Ishikawa (cell line): ENCODE measurements at regions not wholly inside any gene's neighbourhood (a gene's known extent, or its start where the extent isn't known, plus 50 kb on each side); places are given as distances from the start of the nearest gene placed in this dataset.

ENCODE experiments used
- CEBPB ChIP-seq: IDR thresholded peaks from 2 replicates; pipeline ENCODE4 v1.6.1; 2012
- CREB1 ChIP-seq: IDR thresholded peaks from 2 replicates; pipeline ENCODE4 v1.6.1; 2012; ENCODE audit warnings: low read depth
- EGR1 ChIP-seq: IDR thresholded peaks from 2 replicates; pipeline ENCODE4 v1.6.1; 2012
- EP300 ChIP-seq: IDR thresholded peaks from 2 replicates; pipeline ENCODE4 v1.6.1; 2012; ENCODE audit warnings: borderline replicate concordance
- FOXM1 ChIP-seq: IDR thresholded peaks from 2 replicates; pipeline ENCODE4 v1.6.1; 2012; ENCODE audit warnings: low read depth, borderline replicate concordance
- MAX ChIP-seq: IDR thresholded peaks from 2 replicates; pipeline ENCODE4 v1.6.1; 2012
- NFIC ChIP-seq: IDR thresholded peaks from 2 replicates; pipeline ENCODE4 v1.6.1; 2012
- RAD21 ChIP-seq: IDR thresholded peaks from 2 replicates; pipeline ENCODE4 v1.6.1; 2012; ENCODE audit warnings: low read depth
- REST ChIP-seq: IDR thresholded peaks from 2 replicates; pipeline ENCODE4 v1.6.1; 2012; ENCODE audit warnings: low read depth, mild to moderate bottlenecking
- TAF1 ChIP-seq: IDR thresholded peaks from 2 replicates; pipeline ENCODE4 v1.6.1; 2012; ENCODE audit warnings: low read depth, mild to moderate bottlenecking
- TCF12 ChIP-seq: IDR thresholded peaks from 2 replicates; pipeline ENCODE4 v1.6.1; 2012; ENCODE audit warnings: low read depth
- TEAD4 ChIP-seq: IDR thresholded peaks from 2 replicates; pipeline ENCODE4 v1.6.1; 2012
- YY1 ChIP-seq: IDR thresholded peaks from 2 replicates; pipeline ENCODE4 v1.6.1; 2012; ENCODE audit warnings: low read depth
- ZBTB7A ChIP-seq: IDR thresholded peaks from 2 replicates; pipeline ENCODE4 v1.6.1; 2012; ENCODE audit warnings: low read depth

GRCh38 chr1:67957066-67957465 lies 93.4 kb downstream of the DIRAS3 start:
- TF ChIP-seq FOXM1 (no peak), YY1 (no peak), TAF1 (no peak), RAD21 (no peak), EP300 (no peak), EGR1 (no peak), MAX (no peak), REST (no peak), NFIC (no peak), TCF12 (no peak), CREB1 (no peak), CEBPB (no peak), TEAD4 (no peak), ZBTB7A (no peak)
